KOPT-K1 (cell line): ENCODE measurements at regions not wholly inside any gene's neighbourhood (a gene's known extent, or its start where the extent isn't known, plus 50 kb on each side); places are given as distances from the start of the nearest gene placed in this dataset.

ENCODE experiments used
- H3K27ac ChIP-seq: fragments of 200-600 bp; sonication (generic); 2 replicates; pipeline ENCODE4 v1.5.1; 2016; ENCODE audit warnings: antibody characterized with exemption, mild to moderate bottlenecking, low read depth, low read length; ENCODE audit not compliant: poor library complexity, severe bottlenecking
- H3K36me3 ChIP-seq: fragments of 200-600 bp; sonication (generic); 2 replicates; pipeline ENCODE4 v1.5.1; 2017; ENCODE audit warnings: antibody characterized with exemption, mild to moderate bottlenecking, low read length, moderate library complexity; ENCODE audit not compliant: insufficient read depth
- H3K9me3 ChIP-seq: fragments of 200-600 bp; sonication (generic); 2 replicates; pipeline ENCODE4 v1.5.1; 2017; ENCODE audit warnings: antibody characterized with exemption, low read length, mild to moderate bottlenecking; ENCODE audit not compliant: insufficient read depth, poor library complexity, severe bottlenecking

DNA sequence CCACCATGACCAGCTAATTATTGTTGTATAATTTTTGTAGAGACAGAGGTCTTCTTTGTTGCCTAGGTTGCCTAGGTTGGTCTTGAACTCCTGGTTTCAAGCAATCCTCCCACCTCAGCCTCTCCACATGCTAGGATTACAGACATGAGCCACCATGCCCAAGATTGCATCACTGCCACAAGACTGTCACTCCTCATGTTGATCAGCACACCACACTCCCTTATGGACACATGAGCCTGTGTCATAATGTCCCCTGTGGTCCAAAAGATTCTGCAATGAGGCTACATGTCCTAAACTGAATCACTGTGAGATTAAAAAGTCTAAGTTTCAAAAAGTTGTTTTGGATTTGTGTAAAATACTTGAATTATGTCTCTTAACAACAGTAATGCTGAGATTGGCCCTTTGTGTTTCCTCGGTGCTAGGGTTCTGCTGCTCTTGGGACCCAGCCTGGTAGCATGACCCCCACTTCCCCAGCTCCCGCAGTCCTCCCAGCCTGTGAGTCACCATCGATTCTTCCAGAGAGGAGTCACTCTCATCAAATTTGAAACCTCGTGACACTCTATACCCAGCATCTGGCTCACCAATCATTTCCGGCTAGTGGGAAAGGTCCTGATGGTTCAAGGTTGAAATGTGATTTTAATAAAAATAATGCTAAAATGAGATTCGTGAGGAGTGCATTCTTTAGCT, 890.9 kb downstream of the VRK1 start:
- Histone ChIP-seq H3K9me3 (no peaks in the 10 kb centered on the region), H3K27ac (no peak overlapping the region), H3K36me3 (no peaks in the 10 kb centered on the region)

DNA sequence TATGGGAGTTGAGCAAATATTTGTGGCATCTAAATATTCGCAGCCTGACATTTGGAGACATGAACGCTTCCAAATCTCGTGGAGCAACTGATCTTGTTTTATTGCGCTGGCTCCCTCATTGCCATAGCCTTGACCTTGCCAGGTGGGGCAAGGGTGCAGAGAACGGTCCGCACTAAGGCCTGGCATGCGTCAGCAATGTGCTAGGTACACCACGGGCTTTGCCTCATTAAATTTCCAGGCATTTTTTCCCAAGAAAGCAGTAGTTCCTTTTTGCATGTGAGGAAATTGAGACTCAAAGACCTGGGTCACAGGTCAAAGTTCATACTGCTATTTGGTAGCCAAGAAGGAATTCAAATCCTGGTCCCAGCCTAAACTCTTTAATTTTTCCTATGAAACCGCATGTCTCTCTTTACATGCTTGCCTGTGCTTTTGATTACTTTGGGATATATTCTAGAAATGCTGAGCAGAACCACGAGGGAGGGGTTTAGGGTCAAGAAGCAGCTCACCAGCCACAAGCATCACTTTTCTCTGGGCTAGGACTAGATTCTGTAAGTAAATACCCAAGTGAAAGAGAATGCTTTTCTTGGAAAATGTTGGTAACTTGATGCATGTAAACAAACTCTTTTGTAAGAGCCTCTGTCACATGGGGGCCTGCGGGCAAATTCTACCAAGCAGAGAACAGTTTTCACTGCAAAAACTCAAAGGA, 891.6 kb downstream of the VRK1 start:
- H3K27ac ChIP-seq = no peak overlapping the region
- H3K9me3 ChIP-seq = no peaks in the 10 kb centered on the region
- no peaks in the 10 kb centered on the region for H3K36me3 ChIP-seq

DNA sequence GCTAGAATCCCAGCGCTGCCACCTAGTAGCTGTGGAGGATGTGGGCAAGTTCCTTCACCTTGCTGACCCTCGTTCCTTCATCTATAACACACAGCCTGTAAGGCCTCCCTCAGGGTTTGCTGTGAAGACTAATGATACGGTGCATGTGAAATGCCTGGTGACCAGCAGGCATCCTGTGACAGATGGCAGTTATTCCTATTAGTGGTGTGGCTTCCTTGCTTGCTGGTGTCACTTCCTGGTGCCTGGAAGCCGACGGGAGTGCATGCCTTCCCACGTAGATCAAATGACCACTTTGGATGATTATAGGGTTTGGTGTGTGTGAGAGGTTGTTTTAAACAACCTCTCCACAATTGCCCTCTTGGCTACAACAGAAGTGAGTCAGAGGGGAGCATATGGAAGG, 894.9 kb downstream of the VRK1 start:
- no peaks in the 10 kb centered on the region for H3K9me3 ChIP-seq
- no peak overlapping the region for H3K27ac ChIP-seq
- H3K36me3 ChIP-seq = no peaks in the 10 kb centered on the region

DNA sequence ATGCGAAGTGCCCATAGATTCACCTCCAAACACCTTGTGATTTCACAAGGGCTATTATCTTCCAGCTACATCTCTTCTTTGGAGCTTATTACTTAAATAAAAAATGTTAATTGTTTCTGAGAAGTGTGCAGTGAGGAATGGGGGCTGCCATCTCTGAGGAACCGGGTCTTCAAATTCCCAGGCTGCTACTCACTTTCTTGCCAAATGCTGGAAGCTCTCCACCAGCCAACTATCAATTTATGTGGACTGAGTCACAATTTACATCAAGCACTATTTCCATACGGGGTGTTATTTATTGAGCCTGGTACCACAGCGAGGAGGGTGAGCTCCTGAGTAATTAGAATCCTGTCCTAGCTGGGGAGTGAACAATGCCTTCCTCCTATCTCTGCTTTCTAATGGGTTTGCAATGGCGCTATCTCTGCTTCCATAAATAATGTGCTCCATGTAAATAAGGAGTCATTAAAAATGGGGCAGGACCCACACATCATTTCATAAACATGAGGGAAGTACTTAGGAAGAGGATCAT, 898.3 kb downstream of the VRK1 start:
- peaks cover 25% of the 10 kb centered on the region for H3K9me3 ChIP-seq
- no peaks in the 10 kb centered on the region for H3K36me3 ChIP-seq
- H3K27ac ChIP-seq = no peak overlapping the region

DNA sequence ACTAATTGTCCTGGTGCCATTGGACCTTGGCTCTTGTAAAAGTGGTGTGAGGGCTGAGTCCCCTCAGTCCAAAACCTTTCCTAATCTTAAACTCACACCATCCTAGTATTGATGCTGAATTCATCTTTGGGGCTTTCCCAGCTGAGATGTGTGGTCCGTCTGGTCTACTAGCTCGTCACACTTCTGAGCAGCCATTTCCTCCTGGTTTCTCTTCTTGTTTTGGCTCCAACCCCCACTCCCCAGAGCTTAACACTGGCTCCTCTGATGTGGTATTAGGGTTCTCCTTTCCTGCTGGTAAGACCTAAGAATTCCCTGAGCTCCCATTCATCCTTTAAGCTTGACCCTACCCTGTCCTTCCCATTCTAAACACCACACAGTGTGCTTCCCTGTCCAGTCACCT, 900.6 kb downstream of the VRK1 start:
- Histone ChIP-seq H3K9me3 (peaks cover 25% of the 10 kb centered on the region), H3K36me3 (no peaks in the 10 kb centered on the region), H3K27ac (no peak overlapping the region)

DNA sequence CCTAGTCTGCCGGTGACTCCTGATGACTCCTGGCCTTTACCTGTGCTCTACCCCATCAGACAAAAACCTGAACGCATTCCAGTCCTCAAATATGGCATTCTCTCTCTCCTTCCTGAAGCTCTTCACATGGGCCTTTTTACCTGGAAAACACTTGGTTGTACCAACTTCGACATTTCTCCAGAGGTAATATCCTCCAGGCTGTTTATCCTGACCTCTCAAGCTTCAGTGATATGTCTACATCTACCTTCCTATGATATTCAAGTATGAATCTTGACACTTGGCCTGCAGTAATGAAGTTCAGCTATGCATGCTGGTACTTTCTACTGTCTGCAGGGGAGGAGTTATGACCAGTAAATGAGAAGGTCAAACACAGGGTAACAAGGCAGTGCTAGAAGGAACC, 901.8 kb downstream of the VRK1 start:
- H3K9me3 ChIP-seq = peaks cover 34% of the 10 kb centered on the region
- H3K27ac ChIP-seq = no peak overlapping the region
- H3K36me3 ChIP-seq = no peaks in the 10 kb centered on the region

DNA sequence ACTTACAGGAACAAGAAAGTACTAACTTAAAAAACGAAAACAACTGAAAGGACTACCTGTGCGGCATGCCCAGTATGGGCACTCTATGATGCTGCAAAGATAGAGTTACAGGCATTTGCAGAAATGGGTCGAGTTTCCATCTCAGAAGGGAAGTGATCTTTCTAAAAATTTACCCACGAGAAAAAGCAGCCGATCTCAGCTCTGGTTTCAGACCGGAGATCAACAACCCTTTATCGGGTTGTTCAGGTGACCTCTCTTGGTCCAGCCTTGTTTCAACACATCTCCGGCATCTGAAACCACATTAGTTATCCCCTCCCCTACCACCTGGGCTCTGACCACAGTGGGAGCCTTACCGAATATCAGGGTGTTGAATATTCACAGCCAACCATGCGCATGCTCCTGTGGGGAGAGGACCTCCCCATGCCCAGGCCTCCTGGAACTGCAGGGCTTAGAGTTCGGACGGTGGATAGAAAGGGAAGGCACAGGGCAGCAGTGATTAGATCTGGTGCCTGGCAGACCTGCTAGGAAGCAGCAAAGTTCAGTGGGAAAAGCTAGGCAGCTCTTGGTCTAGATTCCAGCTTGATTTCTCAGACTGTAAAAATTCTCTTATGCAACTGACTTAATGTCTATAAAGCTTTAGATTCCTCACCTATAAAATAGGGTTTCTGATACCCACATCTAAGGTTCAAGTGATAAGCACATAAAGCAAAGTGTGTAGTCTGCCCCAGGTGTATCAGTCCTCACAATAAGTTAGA, 906.0 kb downstream of the VRK1 start:
- H3K9me3 ChIP-seq = peaks cover 26% of the 10 kb centered on the region
- no peaks in the 10 kb centered on the region for H3K36me3 ChIP-seq
- H3K27ac ChIP-seq = peak overlapping the region; percentile 67

DNA sequence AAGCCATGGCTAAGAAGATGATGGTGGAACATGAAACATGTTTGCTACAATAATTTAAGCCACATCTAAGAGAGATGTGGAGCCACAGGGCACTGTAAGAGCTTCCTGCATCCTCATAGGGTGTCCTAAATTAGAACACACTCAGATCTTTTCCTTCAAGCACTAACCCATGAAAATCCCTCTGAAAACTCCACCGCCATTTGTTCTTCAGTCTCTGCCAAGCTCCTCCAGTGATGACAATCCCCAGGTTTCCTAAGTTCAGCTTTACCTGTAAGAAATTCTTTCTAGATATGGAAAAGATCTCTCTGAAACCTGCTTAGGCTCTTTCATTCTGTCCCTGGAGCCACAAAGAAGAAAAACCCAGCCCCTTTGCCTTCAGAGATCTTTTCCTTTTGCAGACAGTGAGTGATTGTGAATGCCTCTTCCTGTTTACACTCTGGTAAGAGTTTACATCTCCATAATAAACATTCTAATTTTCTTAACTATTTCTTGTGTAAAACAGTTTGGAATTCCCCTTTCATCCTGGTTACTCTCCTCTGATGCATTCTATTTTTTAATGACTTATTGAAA, 907.2 kb downstream of the VRK1 start:
- no peaks in the 10 kb centered on the region for H3K36me3 ChIP-seq
- H3K9me3 ChIP-seq = peaks cover 14% of the 10 kb centered on the region
- peak overlapping the region; percentile 67 for H3K27ac ChIP-seq

DNA sequence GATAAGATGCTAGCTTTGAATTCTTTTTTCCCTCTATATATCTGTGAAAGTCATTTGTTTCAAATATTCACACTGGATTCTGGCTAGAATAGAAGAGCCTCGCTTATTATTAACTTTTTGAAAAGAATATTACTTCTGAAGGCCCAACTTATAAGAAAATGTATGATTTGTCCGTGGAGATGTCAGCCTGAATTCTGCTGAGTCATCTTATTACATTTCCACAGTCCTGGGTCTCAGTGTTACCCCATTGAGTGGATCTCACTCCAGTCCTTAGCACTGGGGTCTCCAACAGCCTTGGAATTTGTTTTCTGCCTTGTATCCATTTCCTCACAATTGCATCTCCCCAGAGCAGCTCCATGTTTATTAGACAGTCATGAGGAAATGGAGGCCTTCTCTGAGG, 907.9 kb downstream of the VRK1 start:
- Histone ChIP-seq H3K27ac (peak overlapping the region; percentile 67), H3K9me3 (peaks cover 9% of the 10 kb centered on the region), H3K36me3 (no peaks in the 10 kb centered on the region)

DNA sequence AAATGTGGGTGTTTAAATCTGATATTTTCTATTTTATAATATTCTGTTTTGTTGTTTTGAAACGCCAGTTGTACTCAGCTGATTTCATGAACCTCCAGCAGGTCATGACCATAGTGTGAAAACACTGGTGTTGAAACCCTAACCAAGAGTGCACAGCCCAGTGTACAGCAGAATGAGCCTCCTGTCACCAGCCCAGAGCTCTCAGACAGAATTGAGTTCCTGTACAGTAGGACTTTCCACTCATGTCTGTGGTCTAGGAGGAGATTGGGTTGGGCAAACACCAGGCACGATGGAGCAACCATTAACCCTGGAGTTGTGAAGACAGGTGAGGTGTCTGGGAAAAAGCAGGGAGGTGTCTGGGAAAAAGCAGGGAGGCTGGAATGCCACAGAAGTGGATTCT, 908.8 kb downstream of the VRK1 start:
- Histone ChIP-seq H3K9me3 (peaks cover 9% of the 10 kb centered on the region), H3K27ac (peak overlapping the region; percentile 67), H3K36me3 (no peaks in the 10 kb centered on the region)

DNA sequence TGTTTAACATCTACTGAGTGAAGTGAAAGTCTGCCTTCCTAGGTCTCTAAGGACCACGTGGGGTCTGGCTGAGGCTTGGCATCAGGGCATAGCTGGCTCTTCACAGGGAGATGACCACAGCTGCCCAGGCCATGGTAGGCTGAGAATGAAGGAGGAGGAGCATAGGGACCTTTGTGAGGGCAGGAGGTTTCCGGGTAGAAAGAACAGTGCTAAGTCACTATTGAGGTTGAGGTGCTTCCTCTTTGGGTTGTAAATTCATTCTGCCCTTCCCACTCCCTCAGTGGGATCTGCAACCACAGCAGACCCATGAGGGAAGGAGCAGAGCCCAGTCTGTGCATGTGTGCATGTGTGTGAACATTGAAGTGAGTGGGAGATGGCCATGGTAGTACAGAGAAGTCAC, 909.6 kb downstream of the VRK1 start:
- Histone ChIP-seq H3K36me3 (no peaks in the 10 kb centered on the region), H3K9me3 (peaks cover 9% of the 10 kb centered on the region), H3K27ac (peak overlapping the region; percentile 67)

DNA sequence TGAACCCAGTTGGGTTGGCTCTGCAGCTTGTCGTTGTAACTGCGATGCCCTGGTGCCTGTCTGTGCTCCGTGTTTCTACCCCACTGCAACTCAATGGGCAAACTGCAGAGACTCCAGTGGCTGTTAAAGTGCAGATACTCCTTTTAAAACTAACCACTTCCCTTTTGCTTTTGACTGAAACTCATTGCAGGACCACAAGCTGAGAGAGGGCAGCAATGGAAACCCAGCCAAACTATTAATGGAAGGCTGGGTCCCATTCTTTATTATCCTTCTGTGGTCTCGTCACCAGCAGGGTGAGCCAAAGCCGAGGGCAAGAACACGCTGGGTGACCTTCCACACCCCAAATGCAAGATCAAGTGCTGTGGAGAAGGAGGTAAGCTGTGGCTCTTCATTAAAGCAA, 910.4 kb downstream of the VRK1 start:
- Histone ChIP-seq H3K27ac (peak overlapping the region; percentile 67), H3K9me3 (peaks cover 9% of the 10 kb centered on the region), H3K36me3 (no peaks in the 10 kb centered on the region)

DNA sequence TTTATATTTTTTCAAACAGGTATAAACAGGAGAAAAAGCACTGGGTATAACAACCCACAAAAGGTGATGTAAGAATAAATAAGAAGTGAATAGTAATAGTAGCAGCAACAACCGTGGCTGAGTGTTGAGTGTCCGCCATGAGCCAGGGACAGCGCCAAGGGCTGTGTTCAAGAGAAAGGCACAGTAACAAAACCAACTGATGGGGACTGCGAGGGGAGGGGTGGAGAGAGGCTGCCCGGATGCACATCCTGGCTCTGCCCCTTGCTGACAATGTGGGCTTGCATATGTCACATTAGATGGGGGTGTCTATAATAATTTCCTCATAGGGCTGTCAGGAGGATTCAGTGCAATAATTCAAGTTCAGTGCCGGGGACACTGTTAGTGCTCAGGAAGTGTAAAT, 912.4 kb downstream of the VRK1 start:
- no peaks in the 10 kb centered on the region for H3K9me3 ChIP-seq
- H3K36me3 ChIP-seq = no peaks in the 10 kb centered on the region
- H3K27ac ChIP-seq = peak overlapping the region; percentile 67

DNA sequence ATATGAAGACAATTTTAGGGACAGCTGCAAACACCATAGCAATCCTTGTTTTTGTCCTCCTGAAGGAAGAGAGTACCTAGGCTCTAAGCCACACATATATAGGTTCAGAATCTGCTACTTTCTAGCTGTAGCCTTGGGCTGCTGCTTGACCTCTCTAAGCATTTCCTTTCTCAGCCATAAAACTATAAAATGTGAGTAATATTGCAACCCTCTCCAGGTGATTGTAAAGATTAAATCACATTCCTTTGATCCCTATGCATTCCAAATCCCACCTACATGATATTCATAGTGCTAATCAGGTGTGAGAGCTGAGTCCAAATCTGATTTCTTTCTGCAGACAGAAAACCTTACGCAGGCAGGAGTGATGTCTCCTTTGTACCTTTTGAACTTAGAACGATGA, 913.5 kb downstream of the VRK1 start:
- no peaks in the 10 kb centered on the region for H3K36me3 ChIP-seq
- no peaks in the 10 kb centered on the region for H3K9me3 ChIP-seq
- peak overlapping the region; percentile 0 for H3K27ac ChIP-seq

DNA sequence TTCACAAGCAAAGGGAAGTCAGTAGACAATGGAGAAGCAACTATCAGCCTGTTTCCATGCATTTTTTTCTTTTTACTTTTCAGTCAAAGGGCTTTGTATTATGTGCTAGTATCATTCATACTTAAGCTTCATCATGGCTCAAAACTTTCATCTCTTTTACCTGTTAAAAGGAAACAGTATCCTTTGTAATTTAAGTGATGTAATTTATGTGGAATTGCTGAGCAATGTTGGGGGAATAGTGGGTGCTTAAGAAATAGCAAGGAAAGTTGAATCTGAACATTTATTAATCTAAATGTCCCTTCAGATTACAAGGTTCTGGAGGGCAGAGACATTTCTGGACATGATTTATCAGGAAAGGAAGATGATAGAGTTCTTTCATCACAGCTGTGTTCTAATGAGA, 915.3 kb downstream of the VRK1 start:
- H3K36me3 ChIP-seq = no peaks in the 10 kb centered on the region
- H3K27ac ChIP-seq = no peak overlapping the region
- no peaks in the 10 kb centered on the region for H3K9me3 ChIP-seq
